Colonic mucosa (tissue), 4 donors: ENCODE measurements at regions not wholly inside any gene's neighbourhood (a gene's known extent, or its start where the extent isn't known, plus 50 kb on each side); places are given as distances from the start of the nearest gene placed in this dataset.

ENCODE experiments used
- DNase-seq: peaks from one replicate; pipeline ENCODE4 v3.0.0-alpha.2; 2020
- H3K27ac ChIP-seq: fragments of 200-600 bp; one replicate; pipeline ENCODE4 v1.8.0; 2021
- H3K27me3 ChIP-seq: fragments of 200-600 bp; one replicate; pipeline ENCODE4 v1.8.0; 2021
- H3K36me3 ChIP-seq: fragments of 200-600 bp; one replicate; pipeline ENCODE4 v1.8.0; 2021
- H3K4me1 ChIP-seq: fragments of 200-600 bp; one replicate; pipeline ENCODE4 v1.8.0; 2021; ENCODE audit warnings: mild to moderate bottlenecking
- H3K4me3 ChIP-seq: fragments of 200-600 bp; one replicate; pipeline ENCODE4 v1.8.0; 2021
- H3K9ac ChIP-seq, 2 donors: one replicate each; pipeline ENCODE4 v1.7.0; 2013; ENCODE audit warnings: control low read depth in 2 of 2, low read depth in 2 of 2, low read length in 2 of 2
- H3K9me3 ChIP-seq: fragments of 200-600 bp; one replicate; pipeline ENCODE4 v1.8.0; 2021
- CTCF ChIP-seq: fragments of 200-600 bp; IDR thresholded peaks from one replicate; pipeline ENCODE4 v1.8.0; 2022; ENCODE audit warnings: antibody characterized with exemption, mild to moderate bottlenecking
- intact Hi-C: fragments of 100-400 bp; cut with DNase I; formaldehyde crosslinking; loops from one replicate; pipeline ENCODE4 v1.14.1; 2022
- donor health status: healthy.
- donor health status: DM: no; HTN: no; CAD: no.
- donor health status: DM: no; HTN: no; CAD: no.

DNA sequence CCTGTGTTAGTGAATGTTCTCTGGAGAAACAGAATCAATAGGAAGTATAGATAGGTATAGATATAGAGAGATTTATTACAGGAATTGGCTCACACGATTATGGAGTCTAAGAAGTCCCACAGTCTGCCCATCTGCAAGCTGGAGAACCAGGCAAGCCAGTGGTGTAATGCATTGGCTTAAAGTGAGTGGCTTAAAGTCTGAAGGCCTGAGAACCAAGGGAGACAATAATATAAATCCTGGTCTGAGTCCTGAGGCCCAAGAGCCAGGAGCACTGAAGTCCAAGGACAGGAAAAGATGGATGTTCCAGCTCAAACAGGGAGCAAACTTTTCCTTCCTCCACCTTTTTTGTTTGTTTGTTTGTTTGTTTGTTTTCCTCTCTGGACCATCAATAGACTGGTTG is 131.2 kb upstream of the LRFN2 start:
- Histone ChIP-seq H3K4me3 (no peak overlapping the region), H3K27me3 (no peaks in the 10 kb centered on the region), H3K4me1 (no peaks in the 10 kb centered on the region), H3K9ac (no peak overlapping the region), H3K9me3 (no peaks in the 10 kb centered on the region), H3K27ac (no peak overlapping the region), H3K36me3 (no peaks in the 10 kb centered on the region)
- TF ChIP-seq CTCF = no peak
- no peak for DNase-seq
- intact Hi-C loops = no loop called here

GRCh38 chr6:40717411-40718057 is 130.4 kb upstream of the LRFN2 start:
- TF ChIP-seq CTCF = no peak

DNA sequence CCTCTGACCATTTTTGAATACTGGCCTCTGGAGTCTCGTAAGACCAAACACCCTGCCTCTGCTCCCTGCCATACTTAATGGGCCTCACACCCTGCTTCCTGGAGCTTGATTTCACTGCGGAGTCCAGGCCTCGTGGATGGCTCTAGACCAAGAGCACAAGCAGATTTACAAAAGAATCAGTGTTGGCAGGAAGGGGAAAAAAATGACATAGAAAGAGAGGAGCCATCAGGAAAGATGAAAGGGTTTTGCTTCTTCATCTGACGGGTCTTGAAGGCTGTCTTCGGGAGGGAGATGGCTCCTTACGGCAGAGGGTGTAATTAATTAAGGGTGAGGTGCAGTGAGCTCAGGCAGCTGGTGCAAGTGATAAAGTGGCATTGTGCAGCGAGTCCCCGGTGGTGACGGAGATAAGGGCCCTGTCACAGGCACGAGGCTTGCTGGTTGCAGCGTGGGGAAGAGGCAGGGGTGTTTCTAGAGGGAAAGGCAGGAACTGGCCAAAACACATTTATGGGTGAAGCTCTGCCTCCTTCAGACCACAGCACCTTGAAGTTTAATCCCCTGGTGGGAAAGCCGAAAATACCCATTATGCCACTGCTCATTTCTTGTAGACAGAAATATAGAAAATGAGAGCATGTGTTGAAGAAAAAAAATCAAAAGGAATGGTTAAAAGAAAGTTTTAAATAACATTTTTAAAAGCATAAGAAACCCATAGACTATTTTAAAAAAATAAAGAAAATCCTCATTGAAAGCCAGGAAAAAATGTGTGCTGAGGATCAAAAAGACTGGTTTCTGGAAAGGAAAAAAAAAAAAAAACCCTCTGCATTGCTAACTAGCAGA is 128.6 kb upstream of the LRFN2 start:
- Histone ChIP-seq H3K4me1 (no peaks in the 10 kb centered on the region), H3K36me3 (no peaks in the 10 kb centered on the region), H3K9ac (no peak overlapping the region), H3K4me3 (no peak overlapping the region), H3K27ac (peak overlapping the region; percentile 70), H3K9me3 (no peaks in the 10 kb centered on the region), H3K27me3 (no peaks in the 10 kb centered on the region)
- TF ChIP-seq CTCF = no peak
- DNase-seq = peak; percentile 36
- intact Hi-C loops = no loop called here

More at GRCh38 chr6:40717411-40718057, 130.4 kb upstream of the LRFN2 start:
- intact Hi-C loops = no loop called here
- no peaks in the 10 kb centered on the region for H3K27me3 ChIP-seq
- DNase-seq = no peak
- H3K27ac ChIP-seq = no peak overlapping the region
- no peaks in the 10 kb centered on the region for H3K36me3 ChIP-seq
- H3K4me1 ChIP-seq = no peaks in the 10 kb centered on the region
- H3K9me3 ChIP-seq = no peaks in the 10 kb centered on the region
- no peak overlapping the region for H3K9ac ChIP-seq
- H3K4me3 ChIP-seq = no peak overlapping the region

DNA sequence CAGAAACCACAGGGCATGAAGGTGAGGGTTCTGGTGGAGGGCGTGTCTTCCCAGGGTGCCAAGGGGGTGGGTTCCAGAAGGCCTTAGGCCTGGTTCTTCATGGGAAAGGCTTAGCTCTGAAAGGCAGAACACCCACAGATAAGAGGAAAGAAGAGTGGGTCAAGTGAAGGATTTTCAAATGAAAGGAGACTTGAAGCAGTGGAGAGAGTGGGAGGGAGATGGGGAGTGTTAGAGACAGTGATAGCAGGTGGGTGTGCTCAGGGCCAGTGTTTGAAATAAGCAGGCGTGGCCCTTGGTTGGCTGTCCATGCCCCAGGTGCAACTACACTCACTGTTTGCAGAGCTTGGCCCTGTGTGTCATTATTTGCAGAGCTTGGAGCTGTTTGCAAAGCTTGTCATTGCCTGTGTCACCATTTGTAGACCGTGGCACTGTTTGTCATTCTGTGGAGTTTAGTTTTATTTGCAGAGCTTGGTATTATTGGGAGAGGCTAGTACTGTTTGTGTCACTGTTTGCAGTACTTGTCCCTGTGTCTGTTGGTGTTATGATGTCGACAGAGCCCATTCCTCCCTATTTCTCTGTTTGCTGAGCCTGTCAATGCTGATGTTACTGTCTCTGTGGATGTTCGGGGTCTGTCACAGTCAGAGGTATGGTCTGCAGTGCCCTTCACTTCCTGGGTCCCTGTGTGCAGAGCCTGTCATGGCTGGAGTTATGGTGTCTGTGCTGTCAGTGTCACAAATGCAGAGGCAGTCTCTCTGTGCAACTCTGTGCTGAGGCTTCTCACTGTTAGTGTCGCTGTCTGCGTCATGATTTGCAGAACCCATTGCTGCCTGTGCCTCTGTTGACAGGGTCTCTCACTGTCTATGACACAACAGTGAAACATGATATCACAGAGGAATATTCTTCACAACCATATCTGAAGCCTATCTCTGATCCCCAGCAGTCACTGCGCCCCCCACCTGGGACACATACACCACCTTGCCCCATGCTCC is 127.7 kb upstream of the LRFN2 start:
- peak overlapping the region; percentile 70 for H3K27ac ChIP-seq
- TF ChIP-seq CTCF = no peak
- no peak overlapping the region for H3K9ac ChIP-seq
- no peaks in the 10 kb centered on the region for H3K36me3 ChIP-seq
- no peaks in the 10 kb centered on the region for H3K4me1 ChIP-seq
- H3K9me3 ChIP-seq = no peaks in the 10 kb centered on the region
- no peaks in the 10 kb centered on the region for H3K27me3 ChIP-seq
- peak; percentile 78 for DNase-seq
- intact Hi-C loops = no loop called here
- no peak overlapping the region for H3K4me3 ChIP-seq

DNA sequence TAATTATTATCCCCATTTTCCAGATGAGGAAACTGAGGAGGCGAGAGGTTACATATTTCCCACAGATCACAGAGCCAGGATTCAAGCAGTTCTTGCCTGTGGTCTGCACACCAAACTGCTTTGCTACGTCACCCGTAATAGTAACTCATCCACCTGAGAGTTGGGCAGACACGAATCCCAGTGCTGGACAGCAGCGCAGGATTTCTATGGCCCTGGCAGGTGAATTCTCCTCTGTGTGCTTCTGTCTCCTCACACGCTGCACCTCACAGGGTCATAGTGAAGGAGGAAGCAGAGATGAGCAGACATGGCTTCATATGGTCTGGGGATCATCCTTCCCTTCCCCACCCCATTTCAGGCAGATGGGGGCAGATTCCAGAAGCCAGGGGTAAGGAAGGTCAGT is 127.0 kb upstream of the LRFN2 start:
- no peaks in the 10 kb centered on the region for H3K27me3 ChIP-seq
- H3K4me1 ChIP-seq = no peaks in the 10 kb centered on the region
- TF ChIP-seq CTCF = no peak
- H3K9ac ChIP-seq = no peak overlapping the region
- H3K4me3 ChIP-seq = no peak overlapping the region
- no peak for DNase-seq
- intact Hi-C loops = no loop called here
- no peaks in the 10 kb centered on the region for H3K36me3 ChIP-seq
- peak overlapping the region; percentile 70 for H3K27ac ChIP-seq
- no peaks in the 10 kb centered on the region for H3K9me3 ChIP-seq
